ENCODE measurements at regions not wholly inside any gene's neighbourhood (a gene's known extent, or its start where the extent isn't known, plus 50 kb on each side); places are given as distances from the start of the nearest gene placed in this dataset.

DNA sequence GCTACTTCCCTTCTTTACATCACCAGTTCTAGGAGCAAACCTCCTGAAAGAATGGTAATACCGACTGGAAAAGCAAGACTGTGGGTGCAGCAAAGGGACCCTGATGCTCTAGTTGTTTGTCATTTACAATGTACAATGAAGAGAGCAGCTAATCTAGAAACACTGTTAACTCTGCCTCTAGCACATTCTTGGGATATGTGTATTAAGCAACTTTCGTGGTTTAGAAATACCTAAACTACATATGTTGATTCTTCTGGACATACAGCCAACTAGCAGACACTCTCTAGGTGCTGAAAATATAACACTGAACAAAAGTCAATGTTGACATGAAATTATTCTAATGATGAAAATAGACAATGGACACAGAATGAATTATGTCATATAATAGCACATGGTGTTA, 440.3 kb upstream of the MC4R start:
- no peak overlapping the region for H3K4ac ChIP-seq (ENCODE audit: low read depth, low read length)
- no peak overlapping the region for H2BK15ac ChIP-seq (ENCODE audit: low read depth, low read length)
- no peaks in the 10 kb centered on the region for H3K79me1 ChIP-seq (ENCODE audit: insufficient read depth, low read depth, low read length, poor library complexity, severe bottlenecking)
- TF ChIP-seq CTCF (conservative IDR thresholded peaks at IDR 0.05), result no peak
- Mint-ChIP-seq H3K9me3 (peaks cover 0 to 1% of the 10 kb centered on the region in 2 experiments; a peak in 1 of 5 replicates), H3K4me1 (peaks cover 0 to 2% of the 10 kb centered on the region in 2 experiments; a peak in 1 of 4 replicates), H3K36me3 (ENCODE audit: insufficient read depth in 1 of 3, low read depth in 3 of 3) (no peaks in the 10 kb centered on the region), H3K27me3 (ENCODE audit: low read depth) (peaks cover 44% of the 10 kb centered on the region), H3K4me3 (no peak overlapping the region), H3K27ac (no peak overlapping the region)
- H4K91ac ChIP-seq (ENCODE audit: insufficient read length, low read depth, low read length), result no peak overlapping the region
- H3K9ac ChIP-seq (ENCODE audit: extremely low read depth, insufficient read length, low read length), result no peak overlapping the region
- no CpG with 5 or more reads among the region's 2 CpGs for WGBS (ENCODE audit: extremely low coverage, insufficient read length, low lambda C conversion rate)
- H2BK5ac ChIP-seq (ENCODE audit: insufficient read length, low read length), result no peak overlapping the region
- no peak overlapping the region for H4K8ac ChIP-seq (replicated peaks; ENCODE audit: insufficient read length, low read depth, low read length)
- no peak overlapping the region for H2AFZ ChIP-seq (ENCODE audit: low read length)
- H3K14ac ChIP-seq (ENCODE audit: insufficient read depth, low read length), result no peak overlapping the region
- no peak overlapping the region for H2BK120ac ChIP-seq (ENCODE audit: low read depth, low read length, poor library complexity, severe bottlenecking)
- H3K27me3 ChIP-seq (ENCODE audit: insufficient read depth, low read length), result no peaks in the 10 kb centered on the region
- H2BK12ac ChIP-seq (ENCODE audit: insufficient read length, low read depth, low read length), result no peak overlapping the region
- H2BK20ac ChIP-seq (ENCODE audit: low read depth, low read length, poor library complexity, severe bottlenecking), result no peak overlapping the region
- no peak overlapping the region for H2AK5ac ChIP-seq (ENCODE audit: insufficient read length, low read length)
- H3K27ac ChIP-seq (ENCODE audit: insufficient read length, low read depth, low read length), result no peak overlapping the region
- no peak for DNase-seq
- H3K23ac ChIP-seq (ENCODE audit: insufficient read length, low read depth, low read length), result no peak overlapping the region
- H3T11ph ChIP-seq (ENCODE audit: low read length), result no peak overlapping the region
- no peak overlapping the region for H3K18ac ChIP-seq (ENCODE audit: insufficient read length, low read depth, low read length)
- no peaks in the 10 kb centered on the region for H4K20me1 ChIP-seq (ENCODE audit: control insufficient read depth, insufficient read depth, insufficient read length)
- no peak overlapping the region for H3K4me2 ChIP-seq (ENCODE audit: insufficient read depth, insufficient read length, low read length)
- H3K56ac ChIP-seq (ENCODE audit: insufficient read length, low read depth, low read length), result no peak overlapping the region
- no peaks in the 10 kb centered on the region for H3K9me3 ChIP-seq (ENCODE audit: control insufficient read depth, low read depth, low read length)
- H3K79me2 ChIP-seq (ENCODE audit: insufficient read depth, low read length), result no peaks in the 10 kb centered on the region
- H3K23me2 ChIP-seq (ENCODE audit: insufficient read length, low read depth, low read length, poor library complexity, severe bottlenecking), result no peaks in the 10 kb centered on the region
- H3K4me1 ChIP-seq (ENCODE audit: insufficient read depth, low read length), result no peaks in the 10 kb centered on the region
- no peak overlapping the region for H4K5ac ChIP-seq (ENCODE audit: insufficient read length, low read depth, low read length)
